ENCODE measurements at regions not wholly inside any gene's neighbourhood (a gene's known extent, or its start where the extent isn't known, plus 50 kb on each side); places are given as distances from the start of the nearest gene placed in this dataset.

DNA sequence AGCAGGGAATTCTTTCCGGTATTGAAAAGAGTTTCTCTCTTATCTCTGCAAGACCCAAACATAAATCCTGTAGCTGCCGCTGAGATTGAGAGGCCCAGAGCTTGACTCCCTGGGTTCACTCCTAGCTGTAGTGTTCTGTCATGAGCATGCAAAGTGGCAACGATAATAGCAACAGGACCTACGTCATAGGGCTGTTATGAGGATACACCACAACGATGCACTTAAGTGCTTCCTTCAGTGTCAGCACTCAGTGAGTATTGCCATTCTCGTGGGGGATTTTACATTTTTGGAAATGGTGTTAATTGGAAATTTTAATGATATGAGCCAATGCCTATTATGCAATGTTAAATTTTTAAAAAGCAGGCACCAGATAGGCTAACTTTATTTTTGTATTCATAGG lies 199.8 kb downstream of the CYLD start:
- TF ChIP-seq, protein P1, sequence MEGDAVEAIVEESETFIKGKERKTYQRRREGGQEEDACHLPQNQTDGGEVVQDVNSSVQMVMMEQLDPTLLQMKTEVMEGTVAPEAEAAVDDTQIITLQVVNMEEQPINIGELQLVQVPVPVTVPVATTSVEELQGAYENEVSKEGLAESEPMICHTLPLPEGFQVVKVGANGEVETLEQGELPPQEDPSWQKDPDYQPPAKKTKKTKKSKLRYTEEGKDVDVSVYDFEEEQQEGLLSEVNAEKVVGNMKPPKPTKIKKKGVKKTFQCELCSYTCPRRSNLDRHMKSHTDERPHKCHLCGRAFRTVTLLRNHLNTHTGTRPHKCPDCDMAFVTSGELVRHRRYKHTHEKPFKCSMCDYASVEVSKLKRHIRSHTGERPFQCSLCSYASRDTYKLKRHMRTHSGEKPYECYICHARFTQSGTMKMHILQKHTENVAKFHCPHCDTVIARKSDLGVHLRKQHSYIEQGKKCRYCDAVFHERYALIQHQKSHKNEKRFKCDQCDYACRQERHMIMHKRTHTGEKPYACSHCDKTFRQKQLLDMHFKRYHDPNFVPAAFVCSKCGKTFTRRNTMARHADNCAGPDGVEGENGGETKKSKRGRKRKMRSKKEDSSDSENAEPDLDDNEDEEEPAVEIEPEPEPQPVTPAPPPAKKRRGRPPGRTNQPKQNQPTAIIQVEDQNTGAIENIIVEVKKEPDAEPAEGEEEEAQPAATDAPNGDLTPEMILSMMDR (IDR thresholded peaks at IDR 0.05): no peak
- TF ChIP-seq POLR2A (IDR thresholded peaks at IDR 0.05) (no peak), EP300 (IDR thresholded peaks at IDR 0.05; ENCODE audit: low read depth) (no peak), POLR2AphosphoS5 (IDR thresholded peaks at IDR 0.05) (no peak)
